HG02852 (cell line): ENCODE measurements at regions not wholly inside any gene's neighbourhood (a gene's known extent, or its start where the extent isn't known, plus 50 kb on each side); places are given as distances from the start of the nearest gene placed in this dataset.

Experiments
- ATAC-seq: cut with Tn5 transposase; IDR thresholded peaks from one replicate; pipeline ENCODE4 v1.9.1; 2021; ENCODE audit warnings: mild to moderate bottlenecking, moderate library complexity; ENCODE audit not compliant: unreplicated experiment

DNA sequence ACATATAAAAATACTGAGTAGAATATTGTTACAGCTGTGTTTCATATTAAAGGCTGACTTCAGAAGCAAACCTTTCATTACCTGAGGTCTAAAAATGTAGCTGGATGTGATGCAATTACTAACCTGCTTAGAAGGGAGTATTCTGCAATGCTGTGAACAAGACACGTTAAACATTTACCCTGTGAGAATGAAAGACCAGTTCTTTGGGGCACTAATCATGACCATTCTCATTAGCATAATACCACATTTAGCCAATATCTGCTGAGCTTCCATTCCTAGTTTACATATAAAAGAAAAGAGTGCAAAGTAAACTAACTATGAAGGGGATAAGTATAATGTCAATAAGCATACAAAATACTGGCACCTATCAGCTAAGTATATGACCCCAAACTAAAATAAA lies 784.0 kb upstream of the KLHL29 start:
- ATAC-seq: no peak

DNA sequence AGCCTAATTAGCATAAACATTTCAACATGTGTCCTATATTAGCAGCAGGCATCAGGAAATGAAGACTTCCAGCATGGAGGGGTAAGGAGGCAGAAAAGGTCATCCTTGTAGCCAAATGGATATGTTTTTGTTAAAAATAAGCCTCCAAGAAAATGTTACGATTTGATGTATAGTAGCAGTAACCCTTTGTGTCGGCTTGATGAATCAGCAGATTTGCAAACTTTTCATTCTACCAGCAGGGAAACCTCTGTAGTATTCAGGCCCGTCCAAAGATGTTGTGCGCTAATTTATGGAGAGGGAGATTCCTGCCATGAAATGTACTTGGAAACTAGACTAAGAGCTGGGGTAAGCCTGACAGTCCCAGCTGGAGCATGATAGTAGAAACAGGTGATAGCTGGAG lies 780.8 kb upstream of the KLHL29 start:
- no peak for ATAC-seq

DNA sequence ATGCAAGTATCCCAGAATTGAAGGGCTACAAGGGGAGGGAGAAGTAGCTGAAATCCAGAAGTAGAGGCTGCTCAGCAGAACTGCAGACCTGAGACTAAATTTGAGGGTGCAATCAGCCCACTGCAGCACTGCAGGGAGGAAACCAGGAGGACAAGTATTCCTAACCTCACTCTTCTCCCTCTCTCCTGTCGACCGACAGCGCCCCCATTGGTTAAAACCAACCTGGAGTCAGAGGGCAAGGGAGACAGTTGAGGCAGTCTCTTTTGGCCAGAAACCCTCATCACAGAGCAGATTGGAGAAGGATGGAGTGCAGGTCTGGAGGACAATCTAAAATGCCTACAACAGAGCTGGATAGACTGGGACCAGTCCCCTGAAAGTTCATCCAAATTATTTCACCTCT lies 768.9 kb upstream of the KLHL29 start:
- ATAC-seq: no peak

DNA sequence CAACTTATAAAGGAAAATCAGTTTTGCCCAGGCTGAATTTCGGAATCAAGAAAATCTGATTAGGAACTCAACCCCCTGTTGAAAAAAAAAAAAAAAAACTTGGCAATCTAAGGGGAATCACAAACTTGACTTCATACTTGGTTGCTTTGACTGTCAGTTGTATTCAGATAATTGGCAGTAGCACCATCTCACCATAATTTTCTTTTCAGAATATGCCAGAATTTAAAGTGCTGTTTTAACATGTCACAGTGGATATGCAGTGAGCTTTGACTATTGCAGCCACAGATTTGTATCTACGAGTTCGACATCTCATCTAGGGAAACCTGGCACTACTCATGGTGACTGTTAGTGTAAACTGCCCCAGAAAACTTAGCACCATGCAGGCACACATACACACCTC lies 761.4 kb upstream of the KLHL29 start:
- no peak for ATAC-seq

DNA sequence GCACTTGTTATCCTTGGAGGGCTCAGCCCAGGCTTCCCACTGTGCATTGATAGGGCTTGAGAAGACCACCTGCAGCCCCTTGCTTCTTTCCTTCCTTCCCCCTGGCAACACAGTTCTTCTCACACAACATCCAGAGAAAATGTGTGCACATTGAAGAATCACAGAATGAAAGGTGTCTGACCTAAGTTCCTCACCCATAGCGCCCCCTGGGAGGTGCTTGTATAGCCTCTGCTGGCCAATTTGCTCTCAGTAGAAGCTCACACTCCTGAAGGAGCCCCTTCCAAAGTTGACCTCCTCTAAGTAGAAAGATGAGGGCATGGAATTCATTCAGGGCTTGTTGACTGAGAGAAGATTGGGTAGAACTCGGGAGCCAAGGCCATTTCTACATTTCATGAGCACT lies 758.4 kb upstream of the KLHL29 start:
- ATAC-seq: no peak

DNA sequence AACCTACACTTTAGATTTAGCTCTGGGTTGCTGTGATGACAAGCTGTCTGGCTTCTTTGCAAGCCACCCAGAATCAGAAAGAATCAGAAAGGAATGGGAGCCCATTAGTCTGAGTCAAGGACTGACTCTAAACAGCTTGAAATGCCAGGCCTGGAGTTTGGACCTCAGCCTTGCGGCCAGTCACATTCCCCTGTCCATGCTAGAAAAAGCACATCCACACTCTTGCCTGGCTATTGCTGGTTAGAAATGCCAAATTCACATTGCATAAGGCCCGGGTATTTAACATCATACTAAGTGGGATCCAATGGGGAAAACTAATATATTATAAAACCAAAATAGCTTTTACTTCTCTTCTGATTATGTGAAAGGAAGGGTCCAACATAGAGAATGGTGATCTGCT lies 756.8 kb upstream of the KLHL29 start:
- ATAC-seq: no peak

DNA sequence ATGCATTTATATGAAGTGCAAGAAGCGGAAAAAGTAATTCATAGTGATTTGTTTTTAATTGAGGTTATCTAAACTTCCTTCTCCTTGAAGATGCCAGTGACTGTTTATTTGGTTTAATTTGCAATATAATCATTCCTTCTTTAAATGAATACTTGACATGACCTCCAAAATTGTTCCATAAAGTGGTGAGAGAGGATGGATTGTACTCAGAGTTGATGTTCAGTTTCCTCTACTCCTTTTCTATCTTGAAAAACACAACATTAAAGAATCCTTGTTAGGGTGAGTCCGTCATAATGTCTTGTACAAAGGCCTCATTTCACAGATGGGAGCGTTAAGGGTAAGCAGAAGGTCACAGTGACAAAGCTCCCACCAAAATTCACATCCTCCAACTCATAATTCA lies 756.1 kb upstream of the KLHL29 start:
- no peak for ATAC-seq

DNA sequence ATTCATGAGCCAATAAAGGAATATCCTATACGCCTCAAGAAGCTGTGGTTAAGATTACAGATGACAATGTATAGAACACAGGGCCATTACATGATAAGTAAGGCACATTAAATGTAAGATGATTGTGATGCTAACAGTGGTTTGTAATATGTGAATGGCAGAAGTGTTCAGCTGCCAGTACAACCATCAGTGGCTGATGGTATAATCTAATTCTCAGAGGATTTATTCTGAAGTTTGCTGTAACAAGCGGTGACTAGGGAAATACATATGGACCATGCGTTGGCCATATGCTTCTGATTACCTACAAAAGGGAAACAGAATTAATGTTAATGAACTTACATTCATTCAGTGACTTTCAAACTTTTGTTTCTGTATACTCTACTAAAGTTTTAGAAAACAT lies 750.8 kb upstream of the KLHL29 start:
- ATAC-seq: no peak

DNA sequence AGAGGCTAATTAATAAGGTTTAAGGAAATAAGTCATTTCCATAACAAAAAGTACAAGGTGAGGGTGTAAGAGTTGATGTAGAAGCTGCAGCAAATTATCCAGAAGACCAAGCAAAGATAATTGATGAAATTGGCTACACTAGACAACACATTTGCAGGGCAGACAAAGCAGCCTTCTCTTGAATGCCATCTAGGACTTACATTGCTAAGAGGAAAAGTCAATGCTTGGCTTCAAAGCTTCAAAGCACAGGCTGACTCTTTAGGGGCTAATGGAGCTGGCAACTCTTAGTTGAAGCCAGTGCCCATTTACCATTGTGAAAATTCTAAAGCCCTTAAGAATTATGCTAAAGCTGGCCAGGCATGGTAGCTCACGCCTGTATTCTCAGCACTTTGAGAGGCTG lies 728.6 kb upstream of the KLHL29 start:
- no peak for ATAC-seq

DNA sequence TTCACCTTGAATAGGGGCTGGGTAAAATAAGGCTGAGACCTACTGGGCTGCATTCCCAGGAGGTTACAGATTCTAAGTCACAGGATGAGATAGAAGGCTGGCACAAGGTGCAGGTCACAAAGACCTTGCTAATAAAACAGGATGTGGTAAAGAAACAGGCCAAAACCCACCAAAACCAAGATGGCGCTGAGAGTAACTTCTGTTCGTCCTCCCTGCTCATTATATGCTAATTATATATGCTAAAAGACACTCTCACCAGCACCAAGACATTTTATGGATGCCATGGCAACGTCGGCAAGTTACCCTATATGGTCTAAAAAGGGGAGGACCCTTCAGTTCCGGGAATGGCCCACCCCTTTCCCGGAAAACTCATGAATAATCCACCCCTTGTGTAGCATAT lies 711.5 kb upstream of the KLHL29 start:
- no peak for ATAC-seq

DNA sequence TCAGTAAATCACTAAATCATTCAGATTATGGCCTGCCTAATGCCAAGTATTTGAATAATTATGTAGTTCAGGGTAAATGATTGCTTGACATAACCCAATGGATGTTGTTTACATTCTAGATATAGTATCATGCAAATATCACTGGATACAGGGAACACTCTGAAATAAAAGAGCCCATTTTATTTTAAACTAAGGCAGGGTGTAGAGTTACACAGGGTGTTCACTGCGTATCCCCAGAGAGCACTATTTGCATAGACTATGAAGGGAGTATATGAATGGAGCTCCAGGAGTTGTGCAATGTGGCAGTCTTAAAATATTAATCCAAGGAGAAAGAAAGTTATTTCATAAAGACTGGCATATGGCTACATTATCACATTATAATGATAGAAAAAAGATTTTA lies 701.1 kb upstream of the KLHL29 start:
- no peak for ATAC-seq

DNA sequence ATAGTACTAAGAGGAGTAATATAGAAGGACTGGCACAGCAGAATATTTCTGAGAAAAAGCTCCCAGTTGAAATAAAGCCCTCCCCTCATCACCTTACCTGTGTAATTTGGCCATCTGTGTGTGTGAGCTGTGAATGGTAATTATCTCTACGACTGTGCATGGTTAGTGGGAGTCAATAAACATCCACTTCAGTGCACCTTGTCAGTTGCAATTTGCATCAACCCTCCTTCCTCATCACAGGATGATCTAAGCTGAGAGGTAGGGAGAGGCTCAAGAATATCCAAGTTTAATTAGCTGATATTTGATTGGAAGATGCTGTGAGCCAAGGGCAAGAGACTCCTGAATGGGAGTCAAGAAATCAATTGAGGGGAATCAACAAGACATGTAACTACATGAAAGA lies 694.9 kb upstream of the KLHL29 start:
- no peak for ATAC-seq

DNA sequence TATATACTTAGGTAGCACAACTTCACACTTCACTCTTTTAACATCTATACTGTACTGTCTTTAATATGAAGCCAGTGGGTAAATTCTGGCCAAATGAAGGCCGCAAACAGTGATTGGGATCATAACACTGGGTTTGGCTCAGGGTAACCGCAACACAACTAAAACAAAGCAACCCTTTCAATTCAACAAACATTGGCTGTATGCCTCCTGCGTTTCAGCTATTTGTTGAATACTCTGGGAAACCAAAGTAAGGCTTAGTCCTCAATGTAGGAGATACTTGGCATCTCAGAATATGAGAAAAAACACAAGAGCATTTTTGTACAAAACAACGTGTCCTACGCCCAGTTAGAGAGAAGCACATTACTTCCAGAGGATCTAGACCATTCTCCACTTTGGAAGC lies 693.3 kb upstream of the KLHL29 start:
- ATAC-seq: no peak

DNA sequence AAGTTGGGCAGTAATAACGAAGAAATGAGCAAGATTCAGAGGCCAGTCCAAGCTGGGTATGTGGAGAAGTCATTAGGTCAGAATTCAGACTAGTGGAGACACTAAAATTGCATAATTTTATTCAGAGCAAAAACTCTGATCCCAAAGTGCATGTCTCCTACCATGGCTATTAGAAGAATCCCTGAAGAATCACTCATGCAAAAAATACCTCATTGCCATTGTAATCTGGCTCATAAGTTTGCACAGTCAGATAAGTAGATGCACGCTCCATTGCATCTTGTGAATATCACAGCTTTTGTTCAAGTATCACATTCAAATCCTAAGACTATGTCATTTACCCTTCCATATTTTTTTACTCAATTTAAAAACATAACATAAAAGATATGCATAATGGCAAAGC lies 692.2 kb upstream of the KLHL29 start:
- no peak for ATAC-seq

DNA sequence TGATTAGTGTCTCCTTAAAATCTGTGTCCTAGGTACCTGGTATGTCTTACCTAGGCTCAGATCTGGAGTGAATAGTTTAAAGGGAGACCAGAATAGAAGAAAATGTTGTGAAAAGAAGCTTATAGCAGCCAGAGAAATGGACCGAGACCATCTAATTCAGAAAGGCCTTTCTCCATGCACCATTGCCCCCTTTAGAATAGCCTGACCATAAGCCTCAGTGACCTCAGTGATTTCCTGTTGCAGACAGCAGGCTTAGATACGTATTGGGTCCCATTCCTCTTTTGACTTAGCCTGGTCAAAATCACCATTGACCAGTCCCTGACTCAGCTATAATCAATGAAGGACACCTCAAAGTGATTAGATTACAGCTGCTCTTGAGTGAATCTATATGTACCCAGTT lies 690.7 kb upstream of the KLHL29 start:
- no peak for ATAC-seq

DNA sequence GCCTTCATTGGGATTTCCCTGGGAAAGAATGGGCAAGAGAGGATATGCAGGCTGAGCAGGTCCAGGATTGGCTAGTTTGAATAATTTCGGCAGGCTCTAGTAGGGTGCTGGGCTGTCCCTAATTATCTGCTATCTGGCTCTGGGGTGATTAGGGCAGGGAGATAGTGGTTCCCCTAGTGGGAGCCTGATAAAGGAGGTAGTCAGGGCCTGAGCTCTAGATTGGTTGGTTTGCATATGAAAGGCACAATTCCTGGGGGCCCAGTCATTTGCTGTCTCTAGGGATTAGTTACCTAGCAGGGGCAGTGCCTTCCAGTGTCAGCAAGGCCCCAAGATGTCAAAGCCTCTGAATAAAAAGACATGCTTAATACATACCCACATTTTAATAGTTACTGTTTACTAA lies 690.1 kb upstream of the KLHL29 start:
- ATAC-seq: no peak

DNA sequence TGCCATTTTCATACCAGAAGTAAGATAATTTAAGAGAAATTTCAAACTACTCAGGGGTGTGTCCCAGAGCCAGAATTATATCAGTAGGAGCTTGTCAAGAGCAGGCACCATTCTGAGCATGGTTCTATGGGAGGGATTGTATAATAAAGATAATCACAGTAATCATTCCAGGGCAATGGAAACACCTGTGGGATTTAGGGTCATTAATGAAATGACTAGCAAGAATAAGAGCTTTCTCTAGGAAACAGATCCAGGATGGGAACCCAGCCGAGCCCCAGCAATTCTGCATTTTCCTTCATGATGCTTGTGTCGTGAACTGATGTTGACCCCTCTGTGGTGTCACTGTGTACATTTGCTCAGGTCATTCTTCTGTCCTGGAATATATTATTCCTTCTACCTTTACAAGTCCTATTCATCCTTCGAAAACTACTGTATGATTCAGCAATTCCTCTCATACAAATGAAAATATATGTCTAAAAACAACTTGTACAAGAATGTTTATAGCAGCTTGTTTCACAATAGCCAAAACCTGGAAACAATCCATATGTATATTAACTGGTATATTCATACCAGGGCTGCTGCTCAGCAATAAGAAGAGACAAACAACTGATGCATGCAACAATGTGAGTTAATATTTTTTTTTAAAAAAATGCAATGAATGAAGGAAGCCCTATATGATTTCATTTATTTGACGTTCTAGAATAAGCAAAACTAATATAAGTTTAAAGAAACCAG lies 687.8 kb upstream of the KLHL29 start:
- no peak for ATAC-seq

DNA sequence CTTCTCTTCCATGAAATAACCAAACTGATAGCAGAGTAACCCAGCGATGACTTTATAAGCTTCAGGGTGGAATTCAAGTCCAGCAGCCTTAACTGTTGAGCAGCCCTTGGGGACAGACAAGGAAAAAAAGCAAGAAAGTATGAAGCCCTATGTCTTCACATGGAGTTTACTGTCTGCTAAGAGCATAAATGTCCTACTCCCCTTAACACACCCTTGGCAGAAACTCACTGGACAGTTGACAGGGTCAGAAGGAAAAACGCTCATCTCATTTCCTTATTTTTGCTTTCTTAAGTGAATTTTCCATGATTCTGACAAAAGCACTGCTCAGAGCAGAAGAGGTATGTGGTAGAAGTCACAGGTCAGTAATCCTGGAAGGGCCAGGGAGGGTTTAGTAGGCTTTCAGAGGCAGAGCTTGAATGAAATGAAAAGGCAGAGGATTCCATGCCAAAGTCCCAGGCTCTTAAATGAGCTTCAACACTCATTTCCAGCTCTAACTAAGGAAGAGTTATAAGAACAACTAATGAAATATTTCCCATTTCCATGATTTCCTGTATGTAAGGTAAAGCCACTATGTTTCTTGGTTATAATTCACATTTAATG lies 683.3 kb upstream of the KLHL29 start:
- no peak for ATAC-seq

DNA sequence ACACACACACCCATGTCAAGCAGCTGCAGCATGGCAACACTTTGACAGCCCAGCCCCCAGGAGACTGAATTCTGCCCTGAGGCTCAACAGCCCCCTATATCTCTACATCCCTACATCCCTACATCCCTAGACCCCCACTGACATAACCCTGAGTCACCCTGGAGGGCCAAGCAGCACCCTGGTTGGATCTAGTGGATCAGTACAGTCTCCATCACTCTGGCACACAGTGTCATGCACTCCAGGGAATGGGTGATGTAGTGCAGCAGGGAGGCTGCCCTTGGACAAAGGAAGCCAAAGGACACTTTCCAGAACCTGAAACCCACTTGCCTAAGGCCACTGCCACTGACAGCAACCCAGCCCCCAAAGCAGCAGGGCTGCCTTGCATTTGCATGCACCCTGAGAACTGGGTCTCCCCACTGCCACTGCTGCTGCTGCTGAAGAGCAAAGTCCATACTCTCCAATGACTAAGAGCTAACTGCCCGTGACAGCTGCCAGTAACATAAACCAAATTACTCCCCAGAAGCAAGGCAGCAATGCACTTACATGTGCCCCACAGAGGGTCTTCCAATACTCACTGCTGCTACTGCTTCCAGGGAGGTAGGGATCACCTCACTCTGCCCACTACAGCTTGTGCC lies 681.6 kb upstream of the KLHL29 start:
- no peak for ATAC-seq

DNA sequence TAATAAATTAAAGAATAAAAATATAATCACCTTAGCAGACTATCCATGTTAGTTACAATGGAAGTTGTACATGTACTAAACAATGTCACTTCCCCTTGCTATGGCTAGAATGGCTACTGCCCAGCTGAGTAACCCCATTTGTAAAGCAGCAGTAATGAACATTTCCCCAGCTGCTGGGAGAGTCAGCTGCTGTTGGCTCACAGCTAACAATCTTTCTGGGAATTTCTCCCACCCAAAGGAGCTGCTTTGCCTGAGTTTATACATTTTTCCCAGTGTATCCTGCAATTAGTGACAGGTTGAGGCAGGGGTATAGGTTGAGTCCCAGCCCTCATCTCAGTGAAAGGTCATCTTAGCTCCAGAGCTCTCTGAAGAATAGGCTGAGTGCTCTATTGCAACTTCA lies 665.6 kb upstream of the KLHL29 start:
- ATAC-seq: no peak

DNA sequence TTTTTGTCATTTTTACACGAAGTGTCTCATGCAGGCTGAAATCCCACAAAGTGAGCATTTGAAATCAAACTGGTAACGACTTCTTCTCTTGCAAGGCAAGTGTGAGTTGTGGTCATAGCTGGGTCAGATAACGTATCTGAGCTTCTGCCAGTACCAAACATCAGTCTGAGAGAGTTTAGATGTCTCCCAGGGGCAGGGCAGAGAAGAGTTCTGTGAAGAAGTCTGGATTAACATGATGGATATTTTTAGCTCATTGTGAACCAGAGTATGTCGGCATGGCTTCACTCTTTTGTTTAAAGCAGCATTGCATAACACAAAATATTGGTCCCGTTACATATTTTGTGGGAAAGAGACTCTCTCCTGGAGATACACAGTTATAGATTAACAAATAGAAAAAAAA lies 655.5 kb upstream of the KLHL29 start:
- ATAC-seq: no peak

DNA sequence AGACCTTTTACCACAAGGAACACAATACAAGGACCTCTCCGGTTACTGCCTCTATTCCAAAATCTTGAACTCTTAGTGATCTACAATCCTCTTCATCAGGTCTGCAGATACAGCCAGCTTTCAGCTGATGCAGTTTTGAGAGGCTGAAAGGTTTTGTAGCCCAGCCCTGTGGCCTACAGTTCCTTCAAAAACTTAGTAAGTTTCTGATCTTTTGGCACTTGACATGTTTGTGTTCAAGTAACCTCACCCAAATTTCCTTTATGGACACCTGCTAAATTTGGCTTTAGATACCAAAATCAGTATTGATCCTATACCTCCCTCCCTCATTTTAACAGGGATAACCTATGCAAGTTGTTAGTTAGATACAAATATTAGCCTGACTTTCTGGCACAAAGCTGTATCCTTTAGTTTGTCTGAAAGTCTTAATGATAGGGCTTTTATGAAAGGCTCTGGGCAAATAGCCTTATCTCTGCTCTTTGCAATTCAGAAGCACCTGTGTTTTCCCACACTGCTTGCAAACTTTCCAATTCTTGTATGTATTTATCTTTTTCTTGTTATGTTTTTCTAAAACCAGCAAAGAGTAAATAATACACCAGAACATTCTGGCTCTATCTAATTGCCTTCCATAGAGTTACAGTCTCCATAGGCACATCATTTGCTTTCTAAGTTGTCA lies 650.5 kb upstream of the KLHL29 start:
- no peak for ATAC-seq
